Ovary (tissue), 3 donors: ENCODE measurements at regions not wholly inside any gene's neighbourhood (a gene's known extent, or its start where the extent isn't known, plus 50 kb on each side); places are given as distances from the start of the nearest gene placed in this dataset.

Experiments
- EP300 ChIP-seq: sonication (generic); formaldehyde crosslinking; IDR thresholded peaks from one replicate; pipeline ENCODE4 v1.6.1; 2017; ENCODE audit warnings: antibody characterized with exemption
- POLR2A ChIP-seq: fragments of 450-650 bp; IDR thresholded peaks from one replicate; pipeline ENCODE4 v1.6.1; 2017; ENCODE audit warnings: antibody characterized with exemption, mild to moderate bottlenecking, moderate library complexity
- TF ChIP-seq, protein P1 (sequence below), 3 donors: fragments of 450-650 bp in 2 of 3; fragments of 200-600 bp in 1 of 3; IDR thresholded peaks; one replicate each; pipeline versions ENCODE4 v1.5.1 to v1.8.0; 2016 to 2022; ENCODE audit warnings: antibody characterized with exemption in 3 of 3, mild to moderate bottlenecking in 1 of 3
- donor health status: DM: no; HTN: no; CAD: no.

DNA sequence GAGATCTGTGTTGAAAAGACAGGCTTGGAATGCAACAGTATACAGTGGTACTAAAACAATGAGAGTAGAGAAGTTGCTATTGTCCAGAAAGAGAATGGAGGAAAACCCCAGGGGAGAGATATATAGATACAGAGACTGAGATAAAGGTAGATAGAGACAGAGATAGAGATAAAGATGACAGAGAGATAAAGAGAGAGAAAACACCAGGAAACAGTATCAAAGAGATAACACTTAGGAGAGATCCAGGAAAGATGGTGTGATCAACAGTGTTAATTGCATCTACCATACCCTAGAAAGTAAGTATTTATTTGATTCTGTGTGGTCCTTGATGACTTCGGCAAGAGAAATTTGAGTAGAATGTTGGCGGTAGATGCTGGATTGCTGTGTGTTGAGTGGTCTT is 461.8 kb upstream of the RIOK2 start:
- TF ChIP-seq EP300 (no peak), POLR2A (no peak)
- TF ChIP-seq, protein P1, sequence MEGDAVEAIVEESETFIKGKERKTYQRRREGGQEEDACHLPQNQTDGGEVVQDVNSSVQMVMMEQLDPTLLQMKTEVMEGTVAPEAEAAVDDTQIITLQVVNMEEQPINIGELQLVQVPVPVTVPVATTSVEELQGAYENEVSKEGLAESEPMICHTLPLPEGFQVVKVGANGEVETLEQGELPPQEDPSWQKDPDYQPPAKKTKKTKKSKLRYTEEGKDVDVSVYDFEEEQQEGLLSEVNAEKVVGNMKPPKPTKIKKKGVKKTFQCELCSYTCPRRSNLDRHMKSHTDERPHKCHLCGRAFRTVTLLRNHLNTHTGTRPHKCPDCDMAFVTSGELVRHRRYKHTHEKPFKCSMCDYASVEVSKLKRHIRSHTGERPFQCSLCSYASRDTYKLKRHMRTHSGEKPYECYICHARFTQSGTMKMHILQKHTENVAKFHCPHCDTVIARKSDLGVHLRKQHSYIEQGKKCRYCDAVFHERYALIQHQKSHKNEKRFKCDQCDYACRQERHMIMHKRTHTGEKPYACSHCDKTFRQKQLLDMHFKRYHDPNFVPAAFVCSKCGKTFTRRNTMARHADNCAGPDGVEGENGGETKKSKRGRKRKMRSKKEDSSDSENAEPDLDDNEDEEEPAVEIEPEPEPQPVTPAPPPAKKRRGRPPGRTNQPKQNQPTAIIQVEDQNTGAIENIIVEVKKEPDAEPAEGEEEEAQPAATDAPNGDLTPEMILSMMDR (IDR thresholded peaks at IDR 0.05), result no peak
